CD4-positive, alpha-beta T cell treated with Interleukin-10 for 1 hour (primary cell): ENCODE measurements at regions not wholly inside any gene's neighbourhood (a gene's known extent, or its start where the extent isn't known, plus 50 kb on each side); places are given as distances from the start of the nearest gene placed in this dataset.

Source experiments
- DNase-seq: peaks from one replicate; pipeline ENCODE4 v3.0.0-alpha.2; 2020

GRCh38 chr18:38368246-38368645, 802.6 kb upstream of the CELF4 start:
- no peak for DNase-seq

- no peak for DNase-seq
These were observed 801.9 kb upstream of the CELF4 start for GRCh38 chr18:38367473-38367872.

GRCh38 chr18:38362286-38362792, 796.7 kb upstream of the CELF4 start:
- no peak for DNase-seq

GRCh38 chr18:38358805-38359657, 793.4 kb upstream of the CELF4 start:
- no peak for DNase-seq

GRCh38 chr18:38353149-38353548, 787.6 kb upstream of the CELF4 start:
- DNase-seq: no peak

- no peak for DNase-seq
These were observed 784.5 kb upstream of the CELF4 start for GRCh38 chr18:38350141-38350540.

- DNase-seq: no peak
These were observed 765.0 kb upstream of the CELF4 start for GRCh38 chr18:38330573-38330972.

- DNase-seq: no peak
These were observed 763.5 kb upstream of the CELF4 start for GRCh38 chr18:38329145-38329544.

GRCh38 chr18:38322206-38322605, 756.6 kb upstream of the CELF4 start:
- no peak for DNase-seq

- DNase-seq: no peak
These were observed 755.7 kb upstream of the CELF4 start for GRCh38 chr18:38321262-38321661.

- DNase-seq: no peak
These were observed 752.8 kb upstream of the CELF4 start for GRCh38 chr18:38318416-38318815.

GRCh38 chr18:38313831-38314230, 748.2 kb upstream of the CELF4 start:
- DNase-seq: no peak

- no peak for DNase-seq
These were observed 746.9 kb upstream of the CELF4 start for GRCh38 chr18:38312532-38312931.

- no peak for DNase-seq
These were observed 745.3 kb upstream of the CELF4 start for GRCh38 chr18:38310936-38311335.

GRCh38 chr18:38307914-38308313, 742.3 kb upstream of the CELF4 start:
- DNase-seq: no peak

GRCh38 chr18:38305961-38306360, 740.4 kb upstream of the CELF4 start:
- no peak for DNase-seq

GRCh38 chr18:38301621-38302020, 736.0 kb upstream of the CELF4 start:
- no peak for DNase-seq

GRCh38 chr18:38297910-38298309, 732.3 kb upstream of the CELF4 start:
- DNase-seq: no peak

- DNase-seq: no peak
These were observed 724.6 kb upstream of the CELF4 start for GRCh38 chr18:38290229-38290628.

GRCh38 chr18:38284972-38285371, 719.4 kb upstream of the CELF4 start:
- DNase-seq: no peak

- no peak for DNase-seq
These were observed 697.5 kb upstream of the CELF4 start for GRCh38 chr18:38263066-38263465.

- no peak for DNase-seq
These were observed 697.1 kb upstream of the CELF4 start for GRCh38 chr18:38262661-38263060.

GRCh38 chr18:38257661-38258060, 692.1 kb upstream of the CELF4 start:
- DNase-seq: no peak

GRCh38 chr18:38256366-38256765, 690.8 kb upstream of the CELF4 start:
- no peak for DNase-seq

- no peak for DNase-seq
These were observed 685.4 kb upstream of the CELF4 start for GRCh38 chr18:38250971-38251370.
